SH-SY5Y (cell line): ENCODE measurements at regions not wholly inside any gene's neighbourhood (a gene's known extent, or its start where the extent isn't known, plus 50 kb on each side); places are given as distances from the start of the nearest gene placed in this dataset.

Source experiments
- GATA2 ChIP-seq: IDR thresholded peaks from 2 replicates; pipeline ENCODE4 v1.6.1; 2011; ENCODE audit warnings: mild to moderate bottlenecking, low read depth, low read length
- GATA3 ChIP-seq: IDR thresholded peaks from 2 replicates; pipeline ENCODE4 v1.6.1; 2011; ENCODE audit warnings: low read depth, mild to moderate bottlenecking, low read length, moderate library complexity

DNA sequence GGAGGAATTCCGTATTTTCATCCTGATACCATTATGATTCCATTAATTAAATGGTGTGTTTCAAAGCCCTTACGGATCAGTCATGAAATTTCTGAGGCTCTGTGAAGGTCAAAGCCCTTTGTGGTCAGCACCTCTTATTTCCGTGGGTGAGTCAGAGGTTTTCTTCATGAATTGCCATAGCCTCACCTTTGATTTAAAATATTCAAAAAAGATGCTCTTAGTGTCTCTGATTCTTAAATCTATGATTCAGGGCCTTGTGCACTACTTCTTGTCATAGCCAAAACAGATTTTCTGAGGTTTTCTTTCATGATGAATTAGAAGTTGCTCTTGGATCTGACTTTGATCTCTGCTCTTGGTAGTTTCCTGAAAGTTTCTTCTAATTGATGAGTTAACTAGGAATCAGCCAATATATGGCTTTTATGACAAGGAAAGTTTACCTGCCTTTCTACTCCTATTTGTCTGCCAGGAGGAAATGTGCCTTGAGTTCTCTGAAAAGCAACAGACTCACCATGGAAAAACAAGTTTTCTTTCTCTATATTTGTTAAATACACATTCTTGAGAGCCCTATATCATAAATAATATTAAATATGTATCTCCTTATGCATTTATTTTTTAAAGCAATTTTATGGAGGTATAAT, 613.0 kb downstream of the UTRN start:
- TF ChIP-seq GATA3 (no peak), GATA2 (no peak)
